ENCODE measurements at regions not wholly inside any gene's neighbourhood (a gene's known extent, or its start where the extent isn't known, plus 50 kb on each side); places are given as distances from the start of the nearest gene placed in this dataset.
A peak's percentile ranks its signal among the peaks of the same experiment; 100 is the strongest.

GRCh38 chr17:74040729-74041128 lies 162.7 kb upstream of the RPL38 start:
- Histone ChIP-seq H3K27me3 (replicated peaks in 1 of 4; ENCODE audit: control insufficient read depth in 3 of 4, extremely low read depth in 1 of 4, insufficient read depth in 3 of 4, low read length in 3 of 4) (no peaks in the 10 kb centered on the region), H3K14ac (ENCODE audit: insufficient read length) (no peak overlapping the region), H4K91ac (replicated peaks; ENCODE audit: insufficient read length, low read length) (no peak overlapping the region), H2AFZ (ENCODE audit: low read length) (no peak overlapping the region), H4K5ac (ENCODE audit: insufficient read length, low read depth, low read length) (no peak overlapping the region), H3K27ac (ENCODE audit: low read depth, low read length) (no peak overlapping the region), H3K23me2 (ENCODE audit: low read depth, low read length) (no peaks in the 10 kb centered on the region; the same call in 1 of the 2 replicates), H3K18ac (ENCODE audit: extremely low read depth, low read length) (peak overlapping the region; percentile 71; the same call in 1 of the 2 replicates), H2BK5ac (ENCODE audit: low read depth, low read length) (no peak overlapping the region; the same call in 1 of the 2 replicates), H3K79me1 (ENCODE audit: low read depth, low read length) (no peaks in the 10 kb centered on the region), H2AK5ac (ENCODE audit: low read depth, low read length) (no peak overlapping the region), H3K4me1 (replicated peaks in 1 of 4; ENCODE audit: control insufficient read depth in 3 of 4, insufficient read depth in 4 of 4, low read length in 3 of 4) (no peaks in the 10 kb centered on the region), H3K9ac (replicated peaks in 1 of 4; ENCODE audit: extremely low read depth in 1 of 4, low read depth in 3 of 4, low read length in 3 of 4) (no peak overlapping the region), H2BK120ac (replicated peaks; ENCODE audit: low read depth, low read length) (no peak overlapping the region), H2BK12ac (ENCODE audit: low read depth, low read length) (no peak overlapping the region), H2BK15ac (ENCODE audit: low read length) (no peak overlapping the region), H4K8ac (ENCODE audit: extremely low read depth, insufficient read depth, low read length) (no peak overlapping the region), H3K23ac (ENCODE audit: insufficient read length) (no peak overlapping the region), H4K20me1 (replicated peaks in 1 of 2; ENCODE audit: control insufficient read depth in 1 of 2, insufficient read depth in 2 of 2, low read length in 2 of 2) (no peaks in the 10 kb centered on the region), H3K56ac (replicated peaks; ENCODE audit: insufficient read length, low read depth, low read length) (no peak overlapping the region), H2BK20ac (ENCODE audit: low read length) (no peak overlapping the region), H3K4ac (replicated peaks; ENCODE audit: insufficient read length, low read depth, low read length) (no peak overlapping the region), H3K4me2 (ENCODE audit: insufficient read depth in 1 of 2, low read depth in 2 of 2, low read length in 2 of 2) (no peak overlapping the region), H3K9me3 (ENCODE audit: insufficient read depth in 2 of 2, low read depth in 1 of 2, low read length in 1 of 2) (no peaks in the 10 kb centered on the region), H3K79me2 (ENCODE audit: control insufficient read depth in 1 of 2, insufficient read depth in 2 of 2, low read length in 2 of 2) (no peaks in the 10 kb centered on the region), H3K4me3 (ENCODE audit: extremely low read depth in 1 of 4, insufficient read depth in 2 of 4, low read depth in 3 of 4, low read length in 4 of 4) (no peak overlapping the region), H3K36me3 (ENCODE audit: control insufficient read depth in 2 of 4, insufficient read depth in 4 of 4, low read length in 3 of 4) (no peaks in the 10 kb centered on the region)
- TF ChIP-seq FOSL1 (IDR thresholded peaks at IDR 0.05; ENCODE audit: insufficient read depth, low read depth, low read length) (no peak), ZNF274 (IDR thresholded peaks at IDR 0.05; ENCODE audit: borderline replicate concordance, extremely low read depth, low read length) (no peak), SUZ12 (IDR thresholded peaks at IDR 0.05; ENCODE audit: low read length) (no peak), MAFK (IDR thresholded peaks at IDR 0.05; ENCODE audit: low read depth, low read length) (no peak), YY1 (IDR thresholded peaks at IDR 0.05; ENCODE audit: low read depth, low read length) (no peak)
- ChIA-PET POLR2A (ENCODE audit: partially characterized antibody) (interaction anchor here (0.6 to 1.5 kb wide), 2 partner anchors 11 to 1275 kb away, joined by 3 read pairs; no protein-coding TSS in a partner anchor), CTCF (ENCODE audit: partially characterized antibody) (interaction anchor here (1.0 to 3.8 kb wide), 8 partner anchors 8 to 159 kb away, joined by 3 to 15 read pairs (median 4); no protein-coding TSS in a partner anchor)
- DNase-seq (ENCODE audit: low read depth in 1 of 2, low spot score in 2 of 2) (no peak), FAIRE-seq (no peak)
- WGBS, 2 experiments (ENCODE audit: extremely low coverage in 1 of 2, insufficient coverage in 1 of 2, insufficient read length in 1 of 2, insufficient replicate concordance in 2 of 2, low coverage in 1 of 2, low lambda C conversion rate in 2 of 2, missing lambda C conversion rate in 1 of 2) = 93% methylated on average over 12 of the region's 12 CpGs; no CpG with 5 or more reads in 1 of the 2 experiments
